ENCODE measurements at regions not wholly inside any gene's neighbourhood (a gene's known extent, or its start where the extent isn't known, plus 50 kb on each side); places are given as distances from the start of the nearest gene placed in this dataset.
A peak's percentile ranks its signal among the peaks of the same experiment; 100 is the strongest.

GRCh38 chr16:24624102-24624501 is 84.7 kb downstream of the RBBP6 start:
- Histone ChIP-seq H3K4me3 (ENCODE audit: low read length) (no peak overlapping the region), H3K27me3 (replicated peaks; ENCODE audit: control insufficient read depth, insufficient read depth, low read length) (no peaks in the 10 kb centered on the region), H3K4me1 (ENCODE audit: control insufficient read depth, insufficient read depth, low read length) (peaks cover 6% of the 10 kb centered on the region), H3K36me3 (ENCODE audit: control insufficient read depth, insufficient read depth, low read length, severe bottlenecking) (no peaks in the 10 kb centered on the region), H3K9ac (ENCODE audit: low read length) (no peak overlapping the region), H3K9me3 (ENCODE audit: control insufficient read depth, low read length) (no peaks in the 10 kb centered on the region)
- no peak for DNase-seq (ENCODE audit: low read depth)

GRCh38 chr16:24626256-24626655 is 86.9 kb downstream of the RBBP6 start:
- H3K36me3 ChIP-seq (ENCODE audit: control insufficient read depth, insufficient read depth, low read length, severe bottlenecking), result no peaks in the 10 kb centered on the region
- H3K4me1 ChIP-seq (ENCODE audit: control insufficient read depth, insufficient read depth, low read length), result peaks cover 6% of the 10 kb centered on the region
- peak; percentile 86 for DNase-seq (ENCODE audit: low read depth)
- H3K4me3 ChIP-seq (ENCODE audit: low read length), result no peak overlapping the region
- H3K27me3 ChIP-seq (replicated peaks; ENCODE audit: control insufficient read depth, insufficient read depth, low read length), result no peaks in the 10 kb centered on the region
- no peaks in the 10 kb centered on the region for H3K9me3 ChIP-seq (ENCODE audit: control insufficient read depth, low read length)
- H3K9ac ChIP-seq (ENCODE audit: low read length), result no peak overlapping the region

DNA sequence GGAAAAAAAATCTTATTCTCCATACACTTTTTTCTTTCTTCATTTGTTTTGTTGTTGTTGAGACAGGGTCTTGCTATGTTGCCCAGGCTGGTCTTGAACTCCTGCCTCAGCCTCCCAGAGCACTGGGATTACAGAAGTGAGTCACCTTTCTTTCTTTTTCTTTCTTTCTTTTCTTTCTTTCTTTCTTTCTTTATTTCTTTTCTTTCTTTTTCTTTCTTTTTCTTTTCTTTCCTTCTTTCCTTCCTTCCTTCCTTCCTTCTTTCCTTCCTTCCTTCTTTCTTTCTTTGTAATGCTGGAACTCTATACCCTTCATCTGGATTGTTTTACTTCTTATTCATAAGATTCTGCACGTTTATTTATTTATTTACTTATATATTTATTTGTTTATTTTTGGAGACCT is 94.5 kb upstream of the TNRC6A start:
- Histone ChIP-seq H3K36me3 (ENCODE audit: control insufficient read depth, insufficient read depth, low read length, severe bottlenecking) (no peaks in the 10 kb centered on the region), H3K4me3 (ENCODE audit: low read length) (no peak overlapping the region), H3K9ac (ENCODE audit: low read length) (no peak overlapping the region), H3K4me1 (ENCODE audit: control insufficient read depth, insufficient read depth, low read length) (peaks cover 14% of the 10 kb centered on the region), H3K9me3 (ENCODE audit: control insufficient read depth, low read length) (no peaks in the 10 kb centered on the region), H3K27me3 (replicated peaks; ENCODE audit: control insufficient read depth, insufficient read depth, low read length) (no peaks in the 10 kb centered on the region)
- no peak for DNase-seq (ENCODE audit: low read depth)

DNA sequence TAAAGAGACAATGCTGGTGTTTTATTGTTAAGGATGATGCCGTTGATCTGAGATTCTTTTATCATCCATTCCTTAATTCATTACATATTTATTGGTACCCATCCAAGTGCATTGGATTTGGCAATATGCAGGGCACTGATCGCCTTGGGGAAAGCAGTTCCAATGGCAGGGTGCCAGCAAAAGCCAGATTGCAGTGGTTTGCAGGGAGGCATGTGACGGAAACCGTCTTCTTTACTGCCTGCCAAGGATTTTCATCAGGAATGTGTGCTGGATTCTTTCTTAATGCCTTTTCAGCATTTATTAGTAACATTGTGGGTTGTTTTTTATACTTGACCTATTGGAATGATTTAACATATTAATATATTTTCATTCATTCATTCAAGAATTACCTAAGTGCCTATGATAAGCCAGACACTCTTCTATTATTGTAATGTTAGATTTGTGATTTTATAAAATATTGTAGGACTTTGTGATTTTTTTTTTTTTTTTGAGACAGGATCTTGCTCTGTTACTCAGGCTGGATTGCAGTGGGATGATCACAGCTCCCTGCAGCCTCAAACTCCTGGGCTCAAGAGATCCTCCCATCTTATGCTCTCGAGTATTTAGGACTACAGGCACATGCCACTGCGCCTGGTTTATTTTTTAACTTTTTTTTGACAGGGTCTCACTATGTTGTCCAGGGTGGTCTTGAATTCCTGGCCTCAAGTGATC is 93.4 kb upstream of the TNRC6A start:
- no peaks in the 10 kb centered on the region for H3K9me3 ChIP-seq (ENCODE audit: control insufficient read depth, low read length)
- H3K9ac ChIP-seq (ENCODE audit: low read length), result peak overlapping the region; percentile 20
- no peaks in the 10 kb centered on the region for H3K36me3 ChIP-seq (ENCODE audit: control insufficient read depth, insufficient read depth, low read length, severe bottlenecking)
- peaks cover 14% of the 10 kb centered on the region for H3K4me1 ChIP-seq (ENCODE audit: control insufficient read depth, insufficient read depth, low read length)
- no peaks in the 10 kb centered on the region for H3K27me3 ChIP-seq (replicated peaks; ENCODE audit: control insufficient read depth, insufficient read depth, low read length)
- H3K4me3 ChIP-seq (ENCODE audit: low read length), result no peak overlapping the region
- DNase-seq (ENCODE audit: low read depth), result peak; percentile 97

- DNase-seq (ENCODE audit: low read depth), result no peak
- Histone ChIP-seq H3K9me3 (ENCODE audit: control insufficient read depth, low read length) (no peaks in the 10 kb centered on the region), H3K4me1 (ENCODE audit: control insufficient read depth, insufficient read depth, low read length) (peaks cover 14% of the 10 kb centered on the region), H3K36me3 (ENCODE audit: control insufficient read depth, insufficient read depth, low read length, severe bottlenecking) (no peaks in the 10 kb centered on the region), H3K9ac (ENCODE audit: low read length) (no peak overlapping the region), H3K4me3 (ENCODE audit: low read length) (no peak overlapping the region), H3K27me3 (replicated peaks; ENCODE audit: control insufficient read depth, insufficient read depth, low read length) (no peaks in the 10 kb centered on the region)
Observed at GRCh38 chr16:24639769-24640168, 89.7 kb upstream of the TNRC6A start.

DNA sequence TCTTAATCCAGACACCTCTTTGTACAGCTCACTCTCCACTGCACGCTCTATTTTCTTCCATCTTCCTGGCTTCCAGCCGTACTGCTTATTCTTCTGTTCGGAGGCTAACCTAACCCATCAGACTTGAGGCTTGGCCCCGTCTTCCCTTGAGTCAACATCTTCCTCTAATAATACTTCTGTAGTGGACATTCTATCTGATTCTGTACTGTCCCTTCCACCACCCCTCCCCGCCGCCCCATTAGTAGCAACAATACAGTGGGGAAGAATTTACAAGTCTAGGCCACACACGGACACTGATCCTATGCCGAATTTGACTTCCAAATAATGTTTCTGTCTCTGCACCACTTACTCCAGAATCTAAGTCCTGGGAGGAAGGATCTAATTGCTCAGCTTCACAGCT is 86.0 kb upstream of the TNRC6A start:
- no peaks in the 10 kb centered on the region for H3K27me3 ChIP-seq (replicated peaks; ENCODE audit: control insufficient read depth, insufficient read depth, low read length)
- no peaks in the 10 kb centered on the region for H3K9me3 ChIP-seq (ENCODE audit: control insufficient read depth, low read length)
- peaks cover 11% of the 10 kb centered on the region for H3K4me1 ChIP-seq (ENCODE audit: control insufficient read depth, insufficient read depth, low read length)
- no peak for DNase-seq (ENCODE audit: low read depth)
- H3K9ac ChIP-seq (ENCODE audit: low read length), result no peak overlapping the region
- no peak overlapping the region for H3K4me3 ChIP-seq (ENCODE audit: low read length)
- no peaks in the 10 kb centered on the region for H3K36me3 ChIP-seq (ENCODE audit: control insufficient read depth, insufficient read depth, low read length, severe bottlenecking)

DNA sequence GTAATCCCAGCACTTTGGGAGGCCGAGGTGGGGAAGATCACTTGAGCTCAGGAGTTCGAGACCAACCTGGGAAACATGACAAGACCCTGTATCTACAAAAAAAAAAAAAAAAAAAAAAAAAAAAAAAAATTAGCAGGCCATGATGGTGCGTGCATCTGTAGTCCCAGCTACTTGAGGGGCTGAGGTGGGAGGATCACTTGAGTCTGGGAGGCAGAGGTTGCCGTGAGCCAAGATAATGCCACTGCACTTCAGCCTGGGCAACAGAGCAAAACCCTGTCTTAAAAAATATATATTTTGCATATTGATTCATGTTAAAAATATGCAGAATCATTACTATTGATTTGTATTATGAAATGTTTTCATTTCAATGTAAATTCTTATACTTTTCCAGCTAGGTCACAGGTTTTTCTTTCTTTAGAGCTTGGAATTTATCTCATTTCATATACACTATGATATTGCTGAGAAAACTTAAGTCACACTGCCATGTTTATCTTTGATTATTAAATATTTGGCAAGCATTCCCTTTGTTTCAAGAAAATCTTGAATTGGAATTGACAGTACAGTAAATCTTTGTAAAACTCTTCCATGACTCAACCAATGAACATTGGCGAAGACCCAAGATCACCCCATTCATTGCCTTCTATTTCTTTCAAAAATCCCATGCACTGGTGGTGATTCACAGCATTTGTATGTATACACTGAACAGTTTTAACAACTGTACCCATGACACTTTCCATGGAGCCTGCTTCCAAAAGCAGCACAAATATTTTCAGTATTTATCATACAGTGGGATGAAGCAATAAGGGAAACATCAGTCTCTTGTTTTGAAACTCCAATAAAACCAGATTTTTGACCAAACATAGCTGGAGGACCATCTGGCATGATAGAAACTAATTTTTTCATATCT is 83.5 kb upstream of the TNRC6A start:
- Histone ChIP-seq H3K36me3 (ENCODE audit: control insufficient read depth, insufficient read depth, low read length, severe bottlenecking) (no peaks in the 10 kb centered on the region), H3K9me3 (ENCODE audit: control insufficient read depth, low read length) (no peaks in the 10 kb centered on the region), H3K9ac (ENCODE audit: low read length) (peak overlapping the region; percentile 32), H3K4me3 (ENCODE audit: low read length) (no peak overlapping the region), H3K4me1 (ENCODE audit: control insufficient read depth, insufficient read depth, low read length) (peaks cover 11% of the 10 kb centered on the region), H3K27me3 (replicated peaks; ENCODE audit: control insufficient read depth, insufficient read depth, low read length) (no peaks in the 10 kb centered on the region)
- DNase-seq (ENCODE audit: low read depth), result peak; percentile 99

DNA sequence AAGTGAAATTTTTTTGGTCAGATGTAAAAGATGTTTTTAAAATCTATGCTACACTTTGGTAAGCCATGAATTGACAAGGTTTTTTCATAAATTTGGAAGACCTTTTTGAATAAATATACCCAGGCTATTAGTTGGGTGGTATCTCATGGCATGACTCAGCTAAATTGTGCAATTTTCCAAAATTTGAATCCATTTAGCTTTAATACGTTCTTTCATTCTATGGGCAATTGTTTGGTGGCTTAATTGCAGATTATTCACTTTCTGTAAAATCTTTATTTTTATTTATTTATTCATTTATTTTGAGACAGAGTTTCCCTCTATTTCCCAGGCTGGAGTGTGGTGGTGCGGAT is 82.8 kb upstream of the TNRC6A start:
- Histone ChIP-seq H3K4me3 (ENCODE audit: low read length) (no peak overlapping the region), H3K9me3 (ENCODE audit: control insufficient read depth, low read length) (no peaks in the 10 kb centered on the region), H3K27me3 (replicated peaks; ENCODE audit: control insufficient read depth, insufficient read depth, low read length) (no peaks in the 10 kb centered on the region), H3K4me1 (ENCODE audit: control insufficient read depth, insufficient read depth, low read length) (peaks cover 11% of the 10 kb centered on the region), H3K9ac (ENCODE audit: low read length) (peak overlapping the region; percentile 32), H3K36me3 (ENCODE audit: control insufficient read depth, insufficient read depth, low read length, severe bottlenecking) (no peaks in the 10 kb centered on the region)
- DNase-seq (ENCODE audit: low read depth), result no peak

DNA sequence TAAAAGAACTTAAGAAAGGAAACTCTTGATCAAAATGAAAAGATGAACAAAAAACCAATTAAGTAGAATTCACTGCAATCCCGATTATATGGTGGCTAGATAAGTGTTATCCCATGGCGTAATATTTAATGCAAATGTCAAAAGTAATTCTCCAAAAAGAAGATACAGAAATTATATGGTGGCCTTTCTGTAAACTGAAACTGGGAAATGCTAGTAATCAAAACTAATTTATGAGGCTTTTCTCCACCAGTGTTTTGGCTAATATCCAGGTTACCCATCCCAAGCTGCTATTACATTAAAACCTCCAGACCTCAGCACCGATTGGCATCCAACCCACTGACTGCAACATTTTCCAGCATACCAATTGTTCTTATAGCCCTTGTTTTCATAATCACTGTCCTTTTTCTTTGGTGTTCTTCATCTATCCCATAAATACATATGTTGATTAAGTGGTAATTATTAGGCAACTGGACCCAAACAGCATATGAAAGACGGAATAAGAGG is 77.2 kb upstream of the TNRC6A start:
- no peak overlapping the region for H3K4me3 ChIP-seq (ENCODE audit: low read length)
- DNase-seq (ENCODE audit: low read depth), result no peak
- no peaks in the 10 kb centered on the region for H3K9me3 ChIP-seq (ENCODE audit: control insufficient read depth, low read length)
- no peaks in the 10 kb centered on the region for H3K36me3 ChIP-seq (ENCODE audit: control insufficient read depth, insufficient read depth, low read length, severe bottlenecking)
- H3K27me3 ChIP-seq (replicated peaks; ENCODE audit: control insufficient read depth, insufficient read depth, low read length), result no peaks in the 10 kb centered on the region
- peaks cover 4% of the 10 kb centered on the region for H3K4me1 ChIP-seq (ENCODE audit: control insufficient read depth, insufficient read depth, low read length)
- H3K9ac ChIP-seq (ENCODE audit: low read length), result no peak overlapping the region

- Histone ChIP-seq H3K36me3 (ENCODE audit: control insufficient read depth, insufficient read depth, low read length, severe bottlenecking) (no peaks in the 10 kb centered on the region), H3K9me3 (ENCODE audit: control insufficient read depth, low read length) (no peaks in the 10 kb centered on the region), H3K4me3 (ENCODE audit: low read length) (no peak overlapping the region), H3K27me3 (replicated peaks; ENCODE audit: control insufficient read depth, insufficient read depth, low read length) (no peaks in the 10 kb centered on the region), H3K4me1 (ENCODE audit: control insufficient read depth, insufficient read depth, low read length) (peaks cover 4% of the 10 kb centered on the region), H3K9ac (ENCODE audit: low read length) (no peak overlapping the region)
- DNase-seq (ENCODE audit: low read depth), result peak; percentile 30
Observed at GRCh38 chr16:24652803-24653202, 76.6 kb upstream of the TNRC6A start.

GRCh38 chr16:24653725-24654124 is 75.7 kb upstream of the TNRC6A start:
- Histone ChIP-seq H3K36me3 (ENCODE audit: control insufficient read depth, insufficient read depth, low read length, severe bottlenecking) (no peaks in the 10 kb centered on the region), H3K4me3 (ENCODE audit: low read length) (no peak overlapping the region), H3K27me3 (replicated peaks; ENCODE audit: control insufficient read depth, insufficient read depth, low read length) (no peaks in the 10 kb centered on the region), H3K4me1 (ENCODE audit: control insufficient read depth, insufficient read depth, low read length) (peaks cover 4% of the 10 kb centered on the region), H3K9me3 (ENCODE audit: control insufficient read depth, low read length) (no peaks in the 10 kb centered on the region), H3K9ac (ENCODE audit: low read length) (no peak overlapping the region)
- DNase-seq (ENCODE audit: low read depth), result no peak

Data from adipocyte (in vitro differentiated cells).